SK-N-SH (cell line): ENCODE measurements at regions not wholly inside any gene's neighbourhood (a gene's known extent, or its start where the extent isn't known, plus 50 kb on each side); places are given as distances from the start of the nearest gene placed in this dataset.

Experiments
- CTCF ChIA-PET: fragments of 300-600, 350-600 bp; formaldehyde crosslinking; extraction: SDS; loops from one replicate; lab custom pipeline; 2021; lab: Yijun Ruan, JAX
- POLR2A ChIA-PET: fragments of 350-600 bp; sonication (Branson Sonifier 250); formaldehyde crosslinking; extraction: SDS; loops from one replicate; lab custom pipeline; 2020; ENCODE audit warnings: antibody characterized with exemption, inconsistent platforms; lab: Yijun Ruan, JAX
- DNase-seq: peaks from one replicate; pipeline ENCODE4 v3.0.0; 2012
- H2AFZ ChIP-seq: fragments of 200-600 bp; sonication (generic); 2 replicates; pipeline ENCODE4 v1.8.1; 2016; ENCODE audit warnings: antibody characterized with exemption, mild to moderate bottlenecking, low read depth
- H3F3A ChIP-seq: fragments of 200-600 bp; sonication (generic); replicated peaks from 2 replicates; pipeline ENCODE3; 2016; ENCODE audit warnings: antibody characterized with exemption, mild to moderate bottlenecking; ENCODE audit not compliant: insufficient read depth
- H3K27ac ChIP-seq, 2 experiments: fragments of 200-500 bp in 1 of 2; fragments of 200-600 bp in 1 of 2; sonication (Bioruptor generic) in 1 of 2; sonication (generic), shearing (Covaris generic) in 1 of 2; 2 replicates each; pipeline versions ENCODE4 v1.5.1 to v1.6.1; 2014 to 2016; ENCODE audit warnings: low read depth in 2 of 2, inconsistent platforms in 1 of 2, low read length in 1 of 2, mild to moderate bottlenecking in 1 of 2, mixed read lengths in 1 of 2
- H3K27me3 ChIP-seq: fragments of 200-600 bp; sonication (generic), shearing (Covaris generic); 2 replicates; pipeline ENCODE4 v1.6.1; 2016; ENCODE audit warnings: mixed run types; ENCODE audit not compliant: insufficient read depth
- H3K36me3 ChIP-seq, 2 experiments: fragments of 200-500 bp in 1 of 2; fragments of 200-600 bp in 1 of 2; sonication (Bioruptor generic) in 1 of 2; sonication (generic) in 1 of 2; replicated peaks in 1 of 2; 2 replicates each; pipeline versions ENCODE3 to v1.5.1; 2014 to 2016; ENCODE audit warnings: low read length in 1 of 2, mild to moderate bottlenecking in 1 of 2; ENCODE audit not compliant: insufficient read depth in 2 of 2, control insufficient read depth in 1 of 2
- H3K4me1 ChIP-seq, 2 experiments: fragments of 200-500 bp in 1 of 2; fragments of 200-600 bp in 1 of 2; sonication (Bioruptor generic) in 1 of 2; sonication (generic), shearing (Covaris generic) in 1 of 2; 2 replicates each; pipeline versions ENCODE4 v1.5.1 to v1.6.1; 2014 to 2016; ENCODE audit warnings: low read depth in 1 of 2, low read length in 1 of 2, mixed run types in 1 of 2; ENCODE audit not compliant: insufficient read depth in 2 of 2, control insufficient read depth in 1 of 2
- H3K4me2 ChIP-seq: fragments of 200-600 bp; sonication (generic), shearing (Covaris generic); 2 replicates; pipeline ENCODE4 v1.6.1; 2017; ENCODE audit warnings: mixed run types
- H3K4me3 ChIP-seq, 2 experiments: fragments of 200-500 bp in 1 of 2; fragments of 200-600 bp in 1 of 2; sonication (Bioruptor generic) in 1 of 2; sonication (generic), shearing (Covaris generic) in 1 of 2; 2 replicates each; pipeline versions ENCODE4 v1.5.1 to v1.8.1; 2014 to 2016; ENCODE audit warnings: low read depth in 2 of 2, inconsistent platforms in 1 of 2, low read length in 1 of 2, mild to moderate bottlenecking in 1 of 2, mixed read lengths in 1 of 2, moderate library complexity in 1 of 2
- H3K79me2 ChIP-seq: fragments of 200-600 bp; sonication (generic); 2 replicates; pipeline ENCODE4 v1.8.1; 2017; ENCODE audit warnings: mild to moderate bottlenecking; ENCODE audit not compliant: insufficient read depth
- H3K9ac ChIP-seq: fragments of 200-600 bp; sonication (generic); 2 replicates; pipeline ENCODE4 v1.6.1; 2017; ENCODE audit warnings: mixed run types
- H3K9me2 ChIP-seq: fragments of 200-600 bp; sonication (generic); 2 replicates; pipeline ENCODE4 v1.6.1; 2017; ENCODE audit warnings: mixed run types
- H3K9me3 ChIP-seq: fragments of 200-600 bp; sonication (generic); 2 replicates; pipeline ENCODE4 v1.6.1; 2017; ENCODE audit warnings: mixed run types, mild to moderate bottlenecking, moderate library complexity
- H4K20me1 ChIP-seq: fragments of 200-600 bp; sonication (generic); 2 replicates; pipeline ENCODE4 v1.6.1; 2017; ENCODE audit warnings: mild to moderate bottlenecking, mixed run types; ENCODE audit not compliant: insufficient read depth
- EZH2phosphoT487 ChIP-seq: fragments of 200-600 bp; sonication (generic); IDR thresholded peaks from 2 replicates; pipeline ENCODE4 v1.6.1; 2017; ENCODE audit warnings: low read depth, mixed run types, mild to moderate bottlenecking, antibody characterized with exemption, moderate library complexity, borderline replicate concordance
- FOSL2 ChIP-seq: IDR thresholded peaks from 2 replicates; pipeline ENCODE4 v1.4.0; 2012; ENCODE audit warnings: low read depth, mild to moderate bottlenecking, moderate library complexity, borderline replicate concordance
- GABPA ChIP-seq: IDR thresholded peaks from 2 replicates; pipeline ENCODE4 v1.4.0; 2012; ENCODE audit warnings: low read depth, mild to moderate bottlenecking
- JUND ChIP-seq: IDR thresholded peaks from 2 replicates; pipeline ENCODE4 v1.4.0; 2012
- MAX ChIP-seq: IDR thresholded peaks from 2 replicates; pipeline ENCODE4 v1.4.0; 2012; ENCODE audit warnings: low read depth
- MXI1 ChIP-seq: IDR thresholded peaks from 2 replicates; pipeline ENCODE4 v1.6.1; 2012; ENCODE audit warnings: mild to moderate bottlenecking, low read depth, low read length, improper control_type of control experiment
- NRF1 ChIP-seq: IDR thresholded peaks from 2 replicates; pipeline ENCODE4 v1.6.1; 2012; ENCODE audit warnings: low read depth, mild to moderate bottlenecking, low read length
- RAD21 ChIP-seq: IDR thresholded peaks from 2 replicates; pipeline ENCODE4 v1.6.1; 2012; ENCODE audit warnings: mild to moderate bottlenecking, low read length
- RCOR1 ChIP-seq: fragments of 150-350 bp; IDR thresholded peaks from 2 replicates; pipeline ENCODE4 v1.6.1; 2017; ENCODE audit warnings: antibody characterized with exemption, low read length
- REST ChIP-seq: IDR thresholded peaks from 2 replicates; pipeline ENCODE4 v1.6.1; 2012; ENCODE audit warnings: mild to moderate bottlenecking, low read depth, low read length, moderate library complexity
- SMC3 ChIP-seq: IDR thresholded peaks from 2 replicates; pipeline ENCODE4 v1.6.1; 2012; ENCODE audit warnings: low read depth, low read length, improper control_type of control experiment
- TAF1 ChIP-seq: IDR thresholded peaks from 2 replicates; pipeline ENCODE4 v1.6.1; 2012; ENCODE audit warnings: low read depth, mild to moderate bottlenecking, low read length, moderate library complexity, borderline replicate concordance
- WGBS: methylation state at CpG from one replicate; pipeline ENCODE4 v1.1.6; 2017; ENCODE audit warnings: low lambda C conversion rate; 5-methylcytosine and 5-hydroxymethylcytosine counted together
- TF ChIP-seq, protein P1 (sequence below): IDR thresholded peaks from 2 replicates; pipeline ENCODE4 v1.4.0; 2012; ENCODE audit warnings: low read depth, borderline replicate concordance
- TF ChIP-seq, protein P2 (sequence below): fragments of 200-600 bp; sonication (generic); IDR thresholded peaks from 2 replicates; pipeline ENCODE4 v1.6.1; 2017; ENCODE audit warnings: antibody characterized with exemption, mild to moderate bottlenecking, moderate library complexity
- TF ChIP-seq, protein P3 (sequence below): fragments of 150-350 bp; IDR thresholded peaks from 2 replicates; pipeline ENCODE4 v1.6.1; 2017; ENCODE audit warnings: antibody characterized with exemption, low read length, low read depth, borderline replicate concordance

DNA sequence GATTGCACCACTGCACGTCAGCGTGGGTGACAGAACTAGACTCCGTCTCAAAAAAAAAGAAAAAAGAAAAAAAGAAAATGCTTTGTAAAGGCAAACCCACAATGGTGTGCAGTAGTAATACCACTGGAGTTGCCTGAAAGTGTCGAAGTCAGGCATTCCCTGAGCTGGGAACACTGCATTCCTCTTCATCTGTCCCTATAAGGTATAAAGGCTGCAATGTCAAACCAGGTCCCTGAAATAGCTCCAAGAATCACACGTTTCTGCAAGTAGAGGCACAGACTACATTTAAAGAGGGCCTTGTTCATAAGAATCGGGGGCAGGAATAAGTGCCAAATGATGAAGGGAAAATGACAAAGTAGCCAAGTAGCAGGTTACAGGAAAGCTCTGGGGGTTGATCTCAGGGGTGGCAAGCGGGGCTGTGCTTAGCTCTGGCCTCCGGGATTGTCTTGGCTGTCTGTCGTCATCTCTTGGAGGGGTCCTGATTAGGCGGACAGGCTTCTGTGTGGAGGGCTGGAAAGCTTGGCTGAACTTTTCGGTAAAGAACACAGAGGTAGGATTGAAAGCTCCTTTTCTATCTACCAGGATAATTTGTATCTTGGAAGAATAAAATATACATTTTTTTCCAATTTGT is 109.1 kb downstream of the PFKFB3 start:
- Histone ChIP-seq H4K20me1 (no peaks in the 10 kb centered on the region), H3F3A (no peaks in the 10 kb centered on the region), H3K79me2 (no peaks in the 10 kb centered on the region), H3K27me3 (no peaks in the 10 kb centered on the region), H3K4me1 (no peaks in the 10 kb centered on the region), H3K9me2 (no peaks in the 10 kb centered on the region), H3K9me3 (no peaks in the 10 kb centered on the region), H3K4me2 (no peak overlapping the region), H2AFZ (no peak overlapping the region), H3K9ac (no peak overlapping the region), H3K27ac (no peak overlapping the region), H3K36me3 (no peaks in the 10 kb centered on the region), H3K4me3 (no peak overlapping the region)
- no peak for DNase-seq
- ChIA-PET CTCF (interaction anchor here (0.5 to 1.2 kb wide), 4 partner anchors 10 to 298 kb away, joined by 3 read pairs; no protein-coding TSS in a partner anchor), POLR2A (no interaction called here)
- WGBS = 88% methylated on average over 11 of the region's 11 CpGs
- TF ChIP-seq RAD21 = no peak
- TF ChIP-seq, protein P1, sequence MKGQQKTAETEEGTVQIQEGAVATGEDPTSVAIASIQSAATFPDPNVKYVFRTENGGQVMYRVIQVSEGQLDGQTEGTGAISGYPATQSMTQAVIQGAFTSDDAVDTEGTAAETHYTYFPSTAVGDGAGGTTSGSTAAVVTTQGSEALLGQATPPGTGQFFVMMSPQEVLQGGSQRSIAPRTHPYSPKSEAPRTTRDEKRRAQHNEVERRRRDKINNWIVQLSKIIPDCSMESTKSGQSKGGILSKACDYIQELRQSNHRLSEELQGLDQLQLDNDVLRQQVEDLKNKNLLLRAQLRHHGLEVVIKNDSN = no peak
- TF ChIP-seq SMC3 = no peak
- TF ChIP-seq EZH2phosphoT487 = no peak
- TF ChIP-seq, protein P2, sequence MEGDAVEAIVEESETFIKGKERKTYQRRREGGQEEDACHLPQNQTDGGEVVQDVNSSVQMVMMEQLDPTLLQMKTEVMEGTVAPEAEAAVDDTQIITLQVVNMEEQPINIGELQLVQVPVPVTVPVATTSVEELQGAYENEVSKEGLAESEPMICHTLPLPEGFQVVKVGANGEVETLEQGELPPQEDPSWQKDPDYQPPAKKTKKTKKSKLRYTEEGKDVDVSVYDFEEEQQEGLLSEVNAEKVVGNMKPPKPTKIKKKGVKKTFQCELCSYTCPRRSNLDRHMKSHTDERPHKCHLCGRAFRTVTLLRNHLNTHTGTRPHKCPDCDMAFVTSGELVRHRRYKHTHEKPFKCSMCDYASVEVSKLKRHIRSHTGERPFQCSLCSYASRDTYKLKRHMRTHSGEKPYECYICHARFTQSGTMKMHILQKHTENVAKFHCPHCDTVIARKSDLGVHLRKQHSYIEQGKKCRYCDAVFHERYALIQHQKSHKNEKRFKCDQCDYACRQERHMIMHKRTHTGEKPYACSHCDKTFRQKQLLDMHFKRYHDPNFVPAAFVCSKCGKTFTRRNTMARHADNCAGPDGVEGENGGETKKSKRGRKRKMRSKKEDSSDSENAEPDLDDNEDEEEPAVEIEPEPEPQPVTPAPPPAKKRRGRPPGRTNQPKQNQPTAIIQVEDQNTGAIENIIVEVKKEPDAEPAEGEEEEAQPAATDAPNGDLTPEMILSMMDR = no peak
- TF ChIP-seq, protein P3, sequence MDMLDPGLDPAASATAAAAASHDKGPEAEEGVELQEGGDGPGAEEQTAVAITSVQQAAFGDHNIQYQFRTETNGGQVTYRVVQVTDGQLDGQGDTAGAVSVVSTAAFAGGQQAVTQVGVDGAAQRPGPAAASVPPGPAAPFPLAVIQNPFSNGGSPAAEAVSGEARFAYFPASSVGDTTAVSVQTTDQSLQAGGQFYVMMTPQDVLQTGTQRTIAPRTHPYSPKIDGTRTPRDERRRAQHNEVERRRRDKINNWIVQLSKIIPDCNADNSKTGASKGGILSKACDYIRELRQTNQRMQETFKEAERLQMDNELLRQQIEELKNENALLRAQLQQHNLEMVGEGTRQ = no peak
- no peak for TF ChIP-seq TAF1
- no peak for TF ChIP-seq NRF1
- no peak for TF ChIP-seq MAX
- TF ChIP-seq REST = no peak
- no peak for TF ChIP-seq GABPA
- TF ChIP-seq MXI1 = no peak
- no peak for TF ChIP-seq JUND
- no peak for TF ChIP-seq FOSL2
- no peak for TF ChIP-seq RCOR1
